ENCODE measurements at regions not wholly inside any gene's neighbourhood (a gene's known extent, or its start where the extent isn't known, plus 50 kb on each side); places are given as distances from the start of the nearest gene placed in this dataset.

- ATAC-seq: no peak
- no peak for TF ChIP-seq BACH2 (CRISPR knock-in tag; IDR thresholded peaks at IDR 0.05; ENCODE audit: borderline replicate concordance)
These were observed 403.6 kb downstream of the PTPRU start for GRCh38 chr1:29639741-29640427.

GRCh38 chr1:29639156-29639736, 402.9 kb downstream of the PTPRU start:
- TF ChIP-seq ZFP3 (CRISPR knock-in tag; IDR thresholded peaks at IDR 0.05) (no peak), BACH2 (CRISPR knock-in tag; IDR thresholded peaks at IDR 0.05; ENCODE audit: borderline replicate concordance) (no peak), ZC3H10 (CRISPR knock-in tag; IDR thresholded peaks at IDR 0.05) (no peak), GLIS3 (CRISPR knock-in tag; IDR thresholded peaks at IDR 0.05) (no peak), POU6F1 (CRISPR knock-in tag; IDR thresholded peaks at IDR 0.05; ENCODE audit: borderline replicate concordance, low read depth) (no peak), PPARA (CRISPR knock-in tag; IDR thresholded peaks at IDR 0.05; ENCODE audit: borderline replicate concordance) (no peak), ESRRG (CRISPR knock-in tag; IDR thresholded peaks at IDR 0.05) (no peak), CREB5 (CRISPR knock-in tag; IDR thresholded peaks at IDR 0.05; ENCODE audit: low read depth) (no peak), TOX (CRISPR knock-in tag; IDR thresholded peaks at IDR 0.05; ENCODE audit: borderline replicate concordance) (no peak), ZFP30 (CRISPR knock-in tag; IDR thresholded peaks at IDR 0.05) (no peak), ARNTL (CRISPR knock-in tag; IDR thresholded peaks at IDR 0.05; ENCODE audit: borderline replicate concordance, low read depth) (no peak), TCF4 (CRISPR knock-in tag; IDR thresholded peaks at IDR 0.05; ENCODE audit: borderline replicate concordance) (no peak), TSHZ2 (CRISPR knock-in tag; IDR thresholded peaks at IDR 0.05) (no peak)
- no peak for ATAC-seq

GRCh38 chr1:29638281-29638680, 402.0 kb downstream of the PTPRU start:
- no peak for ATAC-seq
- no peak for TF ChIP-seq CREB5 (CRISPR knock-in tag; IDR thresholded peaks at IDR 0.05; ENCODE audit: low read depth)
- no peak for TF ChIP-seq PATZ1 (CRISPR knock-in tag; IDR thresholded peaks at IDR 0.05; ENCODE audit: borderline replicate concordance)
- no peak for TF ChIP-seq TSHZ2 (CRISPR knock-in tag; IDR thresholded peaks at IDR 0.05)
- no peak for TF ChIP-seq ESRRG (CRISPR knock-in tag; IDR thresholded peaks at IDR 0.05)
- no peak for TF ChIP-seq BACH2 (CRISPR knock-in tag; IDR thresholded peaks at IDR 0.05; ENCODE audit: borderline replicate concordance)
- TF ChIP-seq ZFP30 (CRISPR knock-in tag; IDR thresholded peaks at IDR 0.05): no peak
- no peak for TF ChIP-seq ZC3H10 (CRISPR knock-in tag; IDR thresholded peaks at IDR 0.05)
- no peak for TF ChIP-seq ARNTL (CRISPR knock-in tag; IDR thresholded peaks at IDR 0.05; ENCODE audit: borderline replicate concordance, low read depth)
- TF ChIP-seq OSR1 (CRISPR knock-in tag; IDR thresholded peaks at IDR 0.05): no peak
- TF ChIP-seq ISL1 (CRISPR knock-in tag; IDR thresholded peaks at IDR 0.05): no peak
- TF ChIP-seq ZNF8 (CRISPR knock-in tag; IDR thresholded peaks at IDR 0.05): no peak
- TF ChIP-seq SNAI2 (CRISPR knock-in tag; IDR thresholded peaks at IDR 0.05): no peak
- no peak for TF ChIP-seq ZNF565 (CRISPR knock-in tag; conservative IDR thresholded peaks at IDR 0.05; ENCODE audit: low read depth)
- no peak for TF ChIP-seq TOX (CRISPR knock-in tag; IDR thresholded peaks at IDR 0.05; ENCODE audit: borderline replicate concordance)
- TF ChIP-seq ZFP3 (CRISPR knock-in tag; IDR thresholded peaks at IDR 0.05): no peak
- TF ChIP-seq CSDC2 (CRISPR knock-in tag; IDR thresholded peaks at IDR 0.05): no peak
- TF ChIP-seq POU6F1 (CRISPR knock-in tag; IDR thresholded peaks at IDR 0.05; ENCODE audit: borderline replicate concordance, low read depth): no peak
- no peak for TF ChIP-seq TCF4 (CRISPR knock-in tag; IDR thresholded peaks at IDR 0.05; ENCODE audit: borderline replicate concordance)
